ENCODE measurements at regions not wholly inside any gene's neighbourhood (a gene's known extent, or its start where the extent isn't known, plus 50 kb on each side); places are given as distances from the start of the nearest gene placed in this dataset.

- TF ChIP-seq CTCF (IDR thresholded peaks at IDR 0.05 in 4 of 5, conservative IDR thresholded peaks at IDR 0.05 in 1 of 5) (no peak), POLR2A (IDR thresholded peaks at IDR 0.05) (no peak)
Measured at GRCh38 chr5:19241690-19242089, 746.3 kb downstream of the CDH18 start.
